Right cardiac atrium (tissue), 5 donors: ENCODE measurements at regions not wholly inside any gene's neighbourhood (a gene's known extent, or its start where the extent isn't known, plus 50 kb on each side); places are given as distances from the start of the nearest gene placed in this dataset.

Experiments used
- ATAC-seq, 2 donors: fragments of 200-7000 bp; cut with Tn5 transposase; one replicate each; pipeline versions ENCODE4 v1.8.0 to v1.9.1; 2020; ENCODE audit warnings: moderate library complexity in 2 of 2, mild to moderate bottlenecking in 1 of 2
- DNase-seq, 3 donors: peaks; one replicate each; pipeline ENCODE4 v3.0.0-alpha.2; 2020
- H3K27ac ChIP-seq: one replicate; pipeline ENCODE4 v1.5.1; 2013; ENCODE audit warnings: mild to moderate bottlenecking, low read length, control low read depth, moderate library complexity
- H3K27me3 ChIP-seq: one replicate; pipeline ENCODE4 v1.6.1; 2013; ENCODE audit not compliant: control insufficient read depth, insufficient read depth
- H3K4me1 ChIP-seq: one replicate; pipeline ENCODE4 v1.6.1; 2013; ENCODE audit warnings: low read length; ENCODE audit not compliant: control insufficient read depth, insufficient read depth
- H3K4me3 ChIP-seq: one replicate; pipeline ENCODE4 v1.5.1; 2013; ENCODE audit warnings: low read length, control low read depth
- H3K9me3 ChIP-seq: one replicate; pipeline ENCODE4 v1.6.1; 2013; ENCODE audit warnings: low read length; ENCODE audit not compliant: control insufficient read depth
- WGBS: extraction: QIAGEN DNeasy Blood & Tissue Kit; methylation state at CpG from one replicate; pipeline ENCODE4 v1.1.7; 2013; 5-methylcytosine and 5-hydroxymethylcytosine counted together
- intact Hi-C, 4 donors: fragments of 100-400 bp; cut with DNase I; formaldehyde crosslinking; loops; one replicate each; pipeline versions ENCODE4 v1.11.0 to v1.14.0; 2022 to 2023
- donor health status: healthy with polysubstance abuse.
- donor health status: DM: no; HTN: yes; CAD: no.
- donor health status: DM: no; HTN: no; CAD: no.
- donor health status: DM: no; HTN: yes; CAD: no; lungs with severe emphysema.
- donor health status: DM: yes; HTN: yes; CAD: no.

- intact Hi-C loops, result no loop called here
- Histone ChIP-seq H3K27ac (no peak overlapping the region), H3K4me3 (no peak overlapping the region), H3K27me3 (no peaks in the 10 kb centered on the region), H3K4me1 (no peaks in the 10 kb centered on the region), H3K9me3 (no peaks in the 10 kb centered on the region)
- no peak for DNase-seq
- WGBS, result 91% methylated on average over 1 of the region's 1 CpG
- ATAC-seq, result no peak
Observed at GRCh38 chr12:59388176-59388575, 207.7 kb upstream of the SLC16A7 start.

DNA sequence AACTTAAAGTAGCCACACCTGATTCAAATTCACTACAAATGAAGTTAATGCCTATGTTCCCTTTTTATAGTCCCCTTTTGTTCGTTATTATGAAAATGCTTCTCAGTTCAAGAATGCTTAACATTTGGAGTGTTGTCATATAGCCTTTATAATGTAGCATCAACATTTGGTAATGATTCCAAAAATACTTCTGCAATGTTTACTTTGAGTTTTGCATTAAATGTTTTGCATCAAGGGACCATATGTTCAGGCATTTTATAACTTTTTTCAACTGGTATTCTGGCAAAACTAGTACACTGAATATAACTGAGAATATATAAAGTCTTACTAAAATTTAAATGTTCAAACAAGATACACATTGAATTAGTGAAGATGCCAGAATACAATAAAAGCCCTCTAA, 209.6 kb upstream of the SLC16A7 start:
- 60% methylated on average over 1 of the region's 1 CpG for WGBS

DNA sequence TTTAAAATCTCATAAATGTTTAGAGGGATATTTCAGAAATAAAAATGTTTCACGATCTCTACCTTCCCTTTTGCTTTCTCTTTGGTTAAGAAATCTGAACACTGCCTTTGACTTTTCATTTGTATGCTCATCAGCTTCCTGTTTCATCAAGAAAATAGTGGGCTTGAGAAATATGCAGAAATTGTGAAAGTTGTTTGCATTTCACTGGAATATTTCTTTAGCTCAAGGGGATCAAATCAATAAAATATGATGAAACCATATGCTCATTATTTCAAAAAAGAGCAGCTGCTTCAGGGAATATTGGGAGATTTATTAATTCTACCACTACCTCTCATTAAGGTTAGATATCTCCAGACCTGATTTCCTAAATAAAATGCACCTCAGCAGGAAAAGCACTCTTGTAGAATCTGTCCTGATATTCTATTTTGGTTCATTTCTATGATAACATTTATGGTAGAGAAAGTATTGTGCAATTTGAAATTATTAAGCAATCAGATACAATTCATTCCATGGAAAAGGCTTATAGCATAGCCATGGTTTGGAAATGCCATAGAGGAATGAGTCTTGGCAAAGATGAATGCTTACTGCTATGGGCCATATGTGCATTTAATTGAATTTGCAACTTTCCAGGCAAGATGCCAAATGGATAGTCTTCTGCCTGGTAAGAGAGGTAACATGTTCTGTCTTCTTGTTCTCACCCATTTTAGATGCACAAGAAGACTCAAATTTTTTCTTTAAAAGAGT, 212.6 kb upstream of the SLC16A7 start:
- no peaks in the 10 kb centered on the region for H3K9me3 ChIP-seq
- 82% methylated on average over 1 of the region's 1 CpG for WGBS
- ATAC-seq (no peak), DNase-seq (no peak)
- H3K4me1 ChIP-seq, result no peaks in the 10 kb centered on the region
- H3K27me3 ChIP-seq, result no peaks in the 10 kb centered on the region
- no peak overlapping the region for H3K27ac ChIP-seq
- no peak overlapping the region for H3K4me3 ChIP-seq
- intact Hi-C loops, result no loop called here

More for the DNA sequence above, 209.6 kb upstream of the SLC16A7 start:
- DNase-seq, result no peak
- no peaks in the 10 kb centered on the region for H3K4me1 ChIP-seq
- ATAC-seq, result no peak
- no peak overlapping the region for H3K4me3 ChIP-seq
- H3K27me3 ChIP-seq, result no peaks in the 10 kb centered on the region
- intact Hi-C loops, result no loop called here
- no peak overlapping the region for H3K27ac ChIP-seq
- no peaks in the 10 kb centered on the region for H3K9me3 ChIP-seq

DNA sequence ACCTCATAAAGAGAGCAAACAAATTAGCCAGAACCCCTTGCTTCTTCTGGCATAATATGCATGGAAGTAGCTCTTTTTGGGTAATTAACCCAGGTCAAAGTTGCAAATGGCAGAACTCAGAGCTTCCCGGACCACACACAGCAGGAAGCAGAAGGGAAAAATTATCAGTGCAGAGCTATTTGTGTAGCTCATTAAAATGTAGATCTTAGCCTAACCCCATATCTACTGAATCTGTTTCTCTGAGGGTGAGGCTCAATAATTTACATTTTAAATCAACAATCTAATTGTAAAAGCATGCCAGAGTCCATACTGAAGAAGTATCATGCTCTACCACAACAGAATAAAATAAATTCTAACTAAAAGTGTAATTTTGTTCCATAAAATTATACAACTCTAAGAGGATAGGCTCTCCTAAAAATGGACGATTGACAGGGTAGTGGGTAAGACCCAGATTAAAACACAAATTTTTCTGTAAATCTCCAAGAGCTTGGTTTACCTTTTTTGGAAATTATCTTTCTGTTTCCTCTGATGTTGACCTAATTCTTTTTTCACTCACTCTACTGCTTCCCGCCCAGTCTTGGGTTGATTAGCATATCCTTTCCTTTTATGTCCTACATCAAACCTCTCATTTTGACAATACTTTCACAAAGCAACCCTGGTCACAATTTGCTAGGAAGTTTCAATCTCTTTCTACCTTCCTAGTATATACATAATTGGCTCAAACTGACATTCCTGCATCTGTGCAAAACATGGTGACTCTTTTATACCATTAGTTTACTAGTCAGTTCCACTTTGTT, 213.3 kb upstream of the SLC16A7 start:
- H3K27me3 ChIP-seq, result no peaks in the 10 kb centered on the region
- H3K4me3 ChIP-seq, result no peak overlapping the region
- intact Hi-C loops, result no loop called here
- H3K27ac ChIP-seq, result no peak overlapping the region
- WGBS, result 59% methylated on average over 3 of the region's 3 CpGs
- H3K4me1 ChIP-seq, result no peaks in the 10 kb centered on the region
- DNase-seq (no peak), ATAC-seq (no peak)
- no peaks in the 10 kb centered on the region for H3K9me3 ChIP-seq

DNA sequence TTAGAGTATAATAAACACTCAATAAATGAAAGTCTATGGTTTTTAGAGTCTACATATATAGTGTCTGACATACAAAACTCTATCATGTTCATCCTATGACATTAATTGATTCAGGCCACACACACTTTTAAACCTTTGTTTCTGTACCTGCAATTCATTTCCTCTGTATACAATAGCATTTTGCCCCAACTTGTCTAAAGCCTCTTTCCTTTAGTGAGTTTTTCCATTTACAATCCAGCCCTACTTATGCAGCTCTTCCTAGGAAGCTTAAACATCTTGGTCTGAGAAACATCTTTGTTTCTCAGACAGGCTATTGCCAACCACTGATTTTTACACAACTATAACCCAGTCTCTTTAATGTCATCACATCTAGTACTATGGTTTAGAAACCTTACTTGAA, 214.7 kb upstream of the SLC16A7 start:
- Histone ChIP-seq H3K9me3 (no peaks in the 10 kb centered on the region), H3K27ac (no peak overlapping the region), H3K4me1 (no peaks in the 10 kb centered on the region), H3K4me3 (no peak overlapping the region), H3K27me3 (no peaks in the 10 kb centered on the region)
- ATAC-seq (no peak), DNase-seq (no peak)
- intact Hi-C loops, result no loop called here

DNA sequence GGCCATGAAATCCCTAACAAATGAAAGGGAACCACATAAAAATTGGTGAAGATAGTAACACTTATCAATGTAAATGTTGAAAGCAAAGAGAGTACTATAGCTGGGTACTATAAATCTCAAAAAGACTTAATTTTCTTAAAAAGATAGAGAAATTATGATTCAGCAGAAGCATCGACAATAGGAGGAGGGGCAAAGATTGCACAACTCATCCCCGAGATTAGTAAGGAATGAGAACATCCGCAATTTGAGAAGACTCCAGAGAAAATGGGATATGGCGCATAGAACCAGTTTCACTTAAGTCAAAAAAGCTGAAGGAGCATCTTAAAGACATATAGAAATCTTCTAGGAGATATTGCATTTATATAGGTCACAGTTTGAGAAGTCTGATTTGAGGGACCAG, 220.2 kb upstream of the SLC16A7 start:
- DNase-seq (no peak), ATAC-seq (no peak)
- WGBS, result 87% methylated on average over 4 of the region's 4 CpGs
- no peak overlapping the region for H3K27ac ChIP-seq
- no peak overlapping the region for H3K4me3 ChIP-seq
- intact Hi-C loops, result no loop called here
- H3K4me1 ChIP-seq, result no peaks in the 10 kb centered on the region
- H3K27me3 ChIP-seq, result no peaks in the 10 kb centered on the region
- H3K9me3 ChIP-seq, result no peaks in the 10 kb centered on the region

- WGBS, result 73% methylated on average over 1 of the region's 1 CpG
- no peaks in the 10 kb centered on the region for H3K9me3 ChIP-seq
- intact Hi-C loops, result no loop called here
- ATAC-seq (no peak), DNase-seq (no peak)
- H3K4me3 ChIP-seq, result no peak overlapping the region
- H3K27me3 ChIP-seq, result no peaks in the 10 kb centered on the region
- no peak overlapping the region for H3K27ac ChIP-seq
- H3K4me1 ChIP-seq, result no peaks in the 10 kb centered on the region
Observed at GRCh38 chr12:59374783-59375182, 221.0 kb upstream of the SLC16A7 start.

GRCh38 chr12:59372956-59373355, 222.9 kb upstream of the SLC16A7 start:
- WGBS, result 62% methylated on average over 3 of the region's 3 CpGs
- ATAC-seq, result no peak

DNA sequence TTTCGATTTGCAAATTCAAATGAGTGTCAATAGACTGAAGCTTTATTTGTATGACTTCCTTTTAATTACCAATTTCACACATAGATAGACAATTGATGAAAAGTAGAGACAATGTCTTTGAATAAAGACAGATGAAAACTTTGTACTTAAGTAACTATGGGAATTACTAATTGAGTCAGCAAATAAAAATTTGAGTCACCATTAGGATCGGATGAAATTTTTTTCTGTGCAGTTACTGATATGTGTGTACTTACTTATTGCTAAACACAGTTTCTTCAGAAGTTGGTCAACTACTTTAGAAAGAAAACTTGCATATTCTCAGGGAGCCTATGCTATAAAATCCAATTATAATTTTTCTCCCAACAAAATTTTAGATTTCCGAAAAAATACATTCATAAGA, 224.9 kb upstream of the SLC16A7 start:
- no peak overlapping the region for H3K4me3 ChIP-seq
- 85% methylated on average over 3 of the region's 3 CpGs for WGBS
- intact Hi-C loops, result no loop called here
- ATAC-seq (no peak), DNase-seq (no peak)
- no peaks in the 10 kb centered on the region for H3K4me1 ChIP-seq
- no peaks in the 10 kb centered on the region for H3K27me3 ChIP-seq
- no peaks in the 10 kb centered on the region for H3K9me3 ChIP-seq
- H3K27ac ChIP-seq, result no peak overlapping the region

More at GRCh38 chr12:59372956-59373355, 222.9 kb upstream of the SLC16A7 start:
- Histone ChIP-seq H3K9me3 (no peaks in the 10 kb centered on the region), H3K4me1 (no peaks in the 10 kb centered on the region), H3K27me3 (no peaks in the 10 kb centered on the region), H3K27ac (no peak overlapping the region), H3K4me3 (no peak overlapping the region)
- intact Hi-C loops, result no loop called here
- DNase-seq, result no peak

GRCh38 chr12:59365133-59365532, 230.7 kb upstream of the SLC16A7 start:
- H3K4me1 ChIP-seq, result no peaks in the 10 kb centered on the region
- no peaks in the 10 kb centered on the region for H3K9me3 ChIP-seq
- no peak overlapping the region for H3K4me3 ChIP-seq
- intact Hi-C loops, result no loop called here
- WGBS, result 86% methylated on average over 2 of the region's 2 CpGs
- no peaks in the 10 kb centered on the region for H3K27me3 ChIP-seq
- H3K27ac ChIP-seq, result no peak overlapping the region
- no peak for DNase-seq
- no peak for ATAC-seq

DNA sequence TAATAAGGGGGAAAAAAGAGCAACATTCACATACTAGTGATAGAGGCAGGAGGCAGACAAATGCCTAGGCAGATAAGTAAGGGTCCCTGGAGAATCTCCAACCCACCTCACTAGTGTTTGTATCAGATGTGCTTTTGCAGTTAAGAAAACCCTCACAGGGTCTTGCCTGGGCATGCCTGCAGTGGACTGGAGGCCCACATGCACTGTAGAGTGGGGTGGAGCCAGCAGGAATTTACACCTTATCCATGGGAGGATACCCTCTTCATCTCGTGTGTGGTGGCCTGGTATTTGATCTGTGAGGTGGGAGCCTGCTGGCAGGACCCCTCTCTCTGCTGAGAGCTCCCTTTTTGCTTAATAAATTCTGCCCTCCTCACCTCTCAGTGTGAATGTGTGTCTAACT, 238.0 kb upstream of the SLC16A7 start:
- Histone ChIP-seq H3K27me3 (no peaks in the 10 kb centered on the region), H3K27ac (no peak overlapping the region), H3K4me1 (no peaks in the 10 kb centered on the region), H3K9me3 (no peaks in the 10 kb centered on the region), H3K4me3 (no peak overlapping the region)
- WGBS, result 39% methylated on average over 1 of the region's 1 CpG
- intact Hi-C loops, result no loop called here
- DNase-seq (no peak), ATAC-seq (no peak)
